ENCODE measurements at regions not wholly inside any gene's neighbourhood (a gene's known extent, or its start where the extent isn't known, plus 50 kb on each side); places are given as distances from the start of the nearest gene placed in this dataset.
"Not testable (repeated sequence)": the region's sequence is repeated elsewhere in the genome, so short reads cannot be mapped to it uniquely, and the experiment has no call there.

GRCh38 chr3:182521339-182521738, 272.0 kb upstream of the ATP11B start:
- no peaks in the 10 kb centered on the region for H4K20me1 ChIP-seq (ENCODE audit: insufficient read depth)
- ChIA-PET POLR2A (ENCODE audit: unreplicated experiment) (interaction anchor here (0.6 kb wide), 1 partner anchor 760 kb away, joined by 3 read pairs; no protein-coding TSS in a partner anchor), CTCF (interaction anchor here (0.6 kb wide), 1 partner anchor 607 kb away, joined by 3 read pairs; no protein-coding TSS in a partner anchor)
- no peak for DNase-seq
- TF ChIP-seq EZH2 (IDR thresholded peaks at IDR 0.05; ENCODE audit: low read depth) (no peak), CTCF (conservative IDR thresholded peaks at IDR 0.05) (no peak)
- H3K4me2 ChIP-seq: no peak overlapping the region
- no peaks in the 10 kb centered on the region; the same call in 1 of the 2 replicates for H3K9me2 ChIP-seq (ENCODE audit: insufficient read depth)
- no peaks in the 10 kb centered on the region for H3F3A ChIP-seq (ENCODE audit: insufficient read depth, low read depth)
- no peak overlapping the region for H2AFZ ChIP-seq
- intact Hi-C loops (cut with micrococcal nuclease; ENCODE audit: unreplicated experiment): no loop called here
- H3K4me3 ChIP-seq: no peak overlapping the region
- H3K4me1 ChIP-seq (replicated peaks; ENCODE audit: insufficient read depth): 0 out of 2 replicates have a peak, but pooled peaks cover 4% of the 10 kb centered on the region
- H3K27ac ChIP-seq: no peak overlapping the region
- no peaks in the 10 kb centered on the region for H3K36me3 ChIP-seq (ENCODE audit: low read depth)
- BruUV-seq (replicated peaks): no TSS peak
- H3K79me2 ChIP-seq (ENCODE audit: low read depth): no peaks in the 10 kb centered on the region
- no peaks in the 10 kb centered on the region for H3K27me3 ChIP-seq (ENCODE audit: insufficient read depth, low read depth)
- no peaks in the 10 kb centered on the region for H3K9me3 ChIP-seq (ENCODE audit: insufficient read depth, low read depth)

- 0 out of 2 replicates have a peak overlapping the region, but pooled peaks have one; percentile 9 for H3K27ac ChIP-seq
- H3K27me3 ChIP-seq (ENCODE audit: insufficient read depth, low read depth); H3K4me1 ChIP-seq (replicated peaks; ENCODE audit: insufficient read depth); H3K9me3 ChIP-seq (ENCODE audit: insufficient read depth, low read depth); BruUV-seq (replicated peaks); H3K4me3 ChIP-seq; DNase-seq; H3F3A ChIP-seq (ENCODE audit: insufficient read depth, low read depth); H2AFZ ChIP-seq; H3K36me3 ChIP-seq (ENCODE audit: low read depth); H3K79me2 ChIP-seq (ENCODE audit: low read depth); H3K4me2 ChIP-seq; intact Hi-C loops (cut with micrococcal nuclease; ENCODE audit: unreplicated experiment); CTCF ChIA-PET; H3K9me2 ChIP-seq (ENCODE audit: insufficient read depth); POLR2A ChIA-PET (ENCODE audit: unreplicated experiment); H4K20me1 ChIP-seq (ENCODE audit: insufficient read depth): not testable (repeated sequence)
These were observed 269.9 kb upstream of the ATP11B start for GRCh38 chr3:182523424-182523823.

GRCh38 chr3:182523836-182524235, 269.5 kb upstream of the ATP11B start:
- BruUV-seq (replicated peaks): no TSS peak
- Histone ChIP-seq H3K36me3 (ENCODE audit: low read depth) (no peaks in the 10 kb centered on the region), H3K4me3 (no peak overlapping the region), H3K9me3 (ENCODE audit: insufficient read depth, low read depth) (no peaks in the 10 kb centered on the region), H3K27ac (0 out of 2 replicates have a peak overlapping the region, but pooled peaks have one; percentile 9), H3K4me2 (no peak overlapping the region), H3K79me2 (ENCODE audit: low read depth) (no peaks in the 10 kb centered on the region), H2AFZ (no peak overlapping the region), H4K20me1 (ENCODE audit: insufficient read depth) (no peaks in the 10 kb centered on the region), H3K27me3 (ENCODE audit: insufficient read depth, low read depth) (no peaks in the 10 kb centered on the region), H3F3A (ENCODE audit: insufficient read depth, low read depth) (no peaks in the 10 kb centered on the region), H3K4me1 (replicated peaks; ENCODE audit: insufficient read depth) (0 out of 2 replicates have a peak, but pooled peaks cover 4% of the 10 kb centered on the region), H3K9me2 (ENCODE audit: insufficient read depth) (no peaks in the 10 kb centered on the region)
- no peak for TF ChIP-seq EZH2 (IDR thresholded peaks at IDR 0.05; ENCODE audit: low read depth)
- no peak for TF ChIP-seq CTCF (conservative IDR thresholded peaks at IDR 0.05)
- ChIA-PET CTCF (no interaction called here), POLR2A (ENCODE audit: unreplicated experiment) (interaction anchor here (0.6 kb wide), 1 partner anchor 24 kb away, joined by 3 read pairs; no protein-coding TSS in a partner anchor)
- intact Hi-C loops (cut with micrococcal nuclease; ENCODE audit: unreplicated experiment): no loop called here
- peak; percentile 33 to 63 for DNase-seq

All from PC-9 (cell line).